ENCODE measurements at regions not wholly inside any gene's neighbourhood (a gene's known extent, or its start where the extent isn't known, plus 50 kb on each side); places are given as distances from the start of the nearest gene placed in this dataset.

GRCh38 chr11:81970886-81971285, 762.8 kb downstream of the FAM181B start:
- H3K4me1 ChIP-seq (ENCODE audit: insufficient read depth) = no peaks in the 10 kb centered on the region
- 62 to 67% (median 64%) methylated on average over 3 of the region's 3 CpGs for WGBS, 3 donors
- no peaks in the 10 kb centered on the region for H3K36me3 ChIP-seq
- no peaks in the 10 kb centered on the region for H3K9me3 ChIP-seq
- TF ChIP-seq CTCF (IDR thresholded peaks at IDR 0.05) = no peak
- TF ChIP-seq POLR2A (IDR thresholded peaks at IDR 0.05) = no peak
- no peaks in the 10 kb centered on the region for H3K27me3 ChIP-seq
- no peak overlapping the region for H3K4me3 ChIP-seq
- no peak overlapping the region for H3K27ac ChIP-seq
- intact Hi-C loops (cut with DNase I) = no loop called here
- no peak for DNase-seq

GRCh38 chr11:81967242-81967641, 766.4 kb downstream of the FAM181B start:
- Histone ChIP-seq H3K36me3 (no peaks in the 10 kb centered on the region), H3K27ac (no peak overlapping the region), H3K4me3 (no peak overlapping the region), H3K27me3 (no peaks in the 10 kb centered on the region), H3K4me1 (ENCODE audit: insufficient read depth) (no peaks in the 10 kb centered on the region), H3K9me3 (no peaks in the 10 kb centered on the region)
- no peak for DNase-seq
- intact Hi-C loops (cut with DNase I) = no loop called here
- 21 to 30% (median 27%) methylated on average over 1 of the region's 1 CpG for WGBS, 3 donors
- no peak for TF ChIP-seq CTCF (IDR thresholded peaks at IDR 0.05)
- TF ChIP-seq EP300 (IDR thresholded peaks at IDR 0.05) = no peak
- TF ChIP-seq POLR2A (IDR thresholded peaks at IDR 0.05) = no peak

GRCh38 chr11:81966340-81966739, 767.3 kb downstream of the FAM181B start:
- no peaks in the 10 kb centered on the region for H3K4me1 ChIP-seq (ENCODE audit: insufficient read depth)
- no peak for DNase-seq
- no peaks in the 10 kb centered on the region for H3K9me3 ChIP-seq
- TF ChIP-seq POLR2A (IDR thresholded peaks at IDR 0.05) = no peak
- TF ChIP-seq EP300 (IDR thresholded peaks at IDR 0.05) = no peak
- no peak for TF ChIP-seq CTCF (IDR thresholded peaks at IDR 0.05)
- no peaks in the 10 kb centered on the region for H3K27me3 ChIP-seq
- no peak overlapping the region for H3K4me3 ChIP-seq
- no peaks in the 10 kb centered on the region for H3K36me3 ChIP-seq
- 75 to 85% (median 82%) methylated on average over 3 of the region's 3 CpGs for WGBS, 3 donors
- intact Hi-C loops (cut with DNase I) = no loop called here
- no peak overlapping the region for H3K27ac ChIP-seq

- no peaks in the 10 kb centered on the region for H3K27me3 ChIP-seq
- no peak overlapping the region for H3K4me3 ChIP-seq
- intact Hi-C loops (cut with DNase I) = no loop called here
- WGBS, 3 donors = 1 to 4% (median 3%) methylated on average over 3 of the region's 3 CpGs
- no peaks in the 10 kb centered on the region for H3K36me3 ChIP-seq
- DNase-seq = no peak
- no peaks in the 10 kb centered on the region for H3K4me1 ChIP-seq (ENCODE audit: insufficient read depth)
- H3K27ac ChIP-seq = no peak overlapping the region
- TF ChIP-seq POLR2A (IDR thresholded peaks at IDR 0.05) (no peak), CTCF (IDR thresholded peaks at IDR 0.05) (no peak), EP300 (IDR thresholded peaks at IDR 0.05) (no peak)
- no peaks in the 10 kb centered on the region for H3K9me3 ChIP-seq
Observed at GRCh38 chr11:81963018-81963417, 770.6 kb downstream of the FAM181B start.

- DNase-seq = no peak
- Histone ChIP-seq H3K36me3 (no peaks in the 10 kb centered on the region), H3K27ac (no peak overlapping the region), H3K4me1 (ENCODE audit: insufficient read depth) (no peaks in the 10 kb centered on the region), H3K4me3 (no peak overlapping the region), H3K9me3 (no peaks in the 10 kb centered on the region), H3K27me3 (no peaks in the 10 kb centered on the region)
- intact Hi-C loops (cut with DNase I) = no loop called here
- 62 to 72% (median 69%) methylated on average over 3 of the region's 3 CpGs for WGBS, 3 donors
- TF ChIP-seq POLR2A (IDR thresholded peaks at IDR 0.05) (no peak), CTCF (IDR thresholded peaks at IDR 0.05) (no peak)
Observed at GRCh38 chr11:81960443-81960842, 773.2 kb downstream of the FAM181B start.
